PC-3 (cell line): ENCODE measurements at regions not wholly inside any gene's neighbourhood (a gene's known extent, or its start where the extent isn't known, plus 50 kb on each side); places are given as distances from the start of the nearest gene placed in this dataset.

Source experiments
- ATAC-seq: fragments of 200-7000 bp; cut with Tn5 transposase; 2 replicates; pipeline ENCODE4 v1.9.1; 2020; ENCODE audit warnings: mild to moderate bottlenecking, moderate library complexity
- BruUV-seq: library from RNA; stranded (reverse); fragments of 400-500 nt; replicated peaks from 2 replicates; lab custom pipeline; 2021; lab: Mats Ljungman, UMichigan
- CTCF ChIA-PET: fragments of 300-600 bp; sonication (Branson Sonifier 250); formaldehyde crosslinking; loops from one replicate; lab custom pipeline; 2022; ENCODE audit warnings: antibody characterized with exemption; lab: Charles Lee
- POLR2A ChIA-PET: fragments of 300-600 bp; sonication (Branson Sonifier 250); formaldehyde crosslinking; loops from one replicate; lab custom pipeline; 2022; ENCODE audit warnings: antibody characterized with exemption; ENCODE audit not compliant: unreplicated experiment; lab: Charles Lee
- DNase-seq: peaks from one replicate; pipeline ENCODE4 v3.0.0-alpha.2; 2015
- H2AFZ ChIP-seq: fragments of 300-600 bp; sonication (generic); 2 replicates; pipeline ENCODE4 v1.6.0; 2016; ENCODE audit warnings: antibody characterized with exemption, low read length
- H3F3A ChIP-seq: fragments of 300-600 bp; sonication (generic); one replicate; pipeline ENCODE4 v1.6.0; 2017; ENCODE audit warnings: antibody characterized with exemption, low read length, control low read depth, mild to moderate bottlenecking; ENCODE audit not compliant: unreplicated experiment
- H3K27ac ChIP-seq: fragments of 300-600 bp; sonication (generic); 2 replicates; pipeline ENCODE4 v1.5.1; 2016; ENCODE audit warnings: mild to moderate bottlenecking, low read length
- H3K27me3 ChIP-seq: fragments of 300-600 bp; sonication (generic); 2 replicates; pipeline ENCODE4 v1.6.1; 2016; ENCODE audit warnings: low read length, mixed read lengths
- H3K36me3 ChIP-seq: fragments of 300-600 bp; sonication (generic); 2 replicates; pipeline ENCODE4 v1.6.1; 2016; ENCODE audit warnings: low read depth, mixed run types, low read length, mixed read lengths
- H3K4me1 ChIP-seq: fragments of 300-600 bp; sonication (generic); 2 replicates; pipeline ENCODE4 v1.5.1; 2016; ENCODE audit warnings: low read length; ENCODE audit not compliant: insufficient read depth
- H3K4me2 ChIP-seq: fragments of 300-600 bp; sonication (generic); 2 replicates; pipeline ENCODE4 v1.6.0; 2016; ENCODE audit warnings: low read length
- H3K4me3 ChIP-seq: fragments of 300-600 bp; sonication (generic); 2 replicates; pipeline ENCODE4 v1.5.1; 2016; ENCODE audit warnings: mild to moderate bottlenecking, low read length, mixed read lengths
- H3K79me2 ChIP-seq: fragments of 300-600 bp; sonication (generic); 2 replicates; pipeline ENCODE4 v1.6.1; 2017; ENCODE audit warnings: low read length, mixed read lengths
- H3K9ac ChIP-seq: fragments of 300-600 bp; sonication (generic); 2 replicates; pipeline ENCODE4 v1.6.0; 2016; ENCODE audit warnings: mild to moderate bottlenecking, low read length
- H3K9me2 ChIP-seq: fragments of 300-600 bp; sonication (generic); replicated peaks from 2 replicates; pipeline ENCODE4 v1.6.1; 2016; ENCODE audit warnings: mixed run types, low read length, mixed read lengths
- H3K9me3 ChIP-seq: fragments of 300-600 bp; sonication (generic); 2 replicates; pipeline ENCODE4 v1.6.1; 2016; ENCODE audit warnings: low read length, mixed read lengths
- H4K20me1 ChIP-seq: fragments of 300-600 bp; sonication (generic); 2 replicates; pipeline ENCODE4 v1.6.1; 2016; ENCODE audit warnings: low read length, mixed read lengths
- EZH2 ChIP-seq: fragments of 300-600 bp; sonication (generic); IDR thresholded peaks from one replicate; pipeline ENCODE4 v1.6.1; 2017; ENCODE audit warnings: antibody characterized with exemption, mild to moderate bottlenecking, low read length; ENCODE audit not compliant: unreplicated experiment
- EZH2phosphoT487 ChIP-seq: fragments of 300-600 bp; sonication (generic); IDR thresholded peaks from 2 replicates; pipeline ENCODE4 v1.6.1; 2018; ENCODE audit warnings: mild to moderate bottlenecking, antibody characterized with exemption, low read length, borderline replicate concordance
- intact Hi-C: fragments of 100-400 bp; cut with micrococcal nuclease; formaldehyde crosslinking; loops from 2 replicates; pipeline ENCODE4 v1.9.0; 2023
- TF ChIP-seq, protein P1 (sequence below): fragments of 300-600 bp; sonication (generic); conservative IDR thresholded peaks from 2 replicates; pipeline ENCODE4 v1.5.1; 2017; ENCODE audit warnings: antibody characterized with exemption, low read depth, mild to moderate bottlenecking, low read length

GRCh38 chr12:62098132-62098531 lies 162.1 kb upstream of the USP15 start:
- no peak overlapping the region for H3K4me2 ChIP-seq
- no peaks in the 10 kb centered on the region for H3K79me2 ChIP-seq
- H3K9me2 ChIP-seq, result no peaks in the 10 kb centered on the region
- POLR2A ChIA-PET, result no interaction called here
- no peak overlapping the region for H3K4me3 ChIP-seq
- ATAC-seq, result no peak
- no peaks in the 10 kb centered on the region for H3K4me1 ChIP-seq
- H2AFZ ChIP-seq, result no peak overlapping the region
- intact Hi-C loops, result no loop called here
- no peak overlapping the region for H3K9ac ChIP-seq
- no peaks in the 10 kb centered on the region for H3K36me3 ChIP-seq
- no peaks in the 10 kb centered on the region for H4K20me1 ChIP-seq
- H3F3A ChIP-seq, result no peaks in the 10 kb centered on the region
- TF ChIP-seq EZH2 (no peak), EZH2phosphoT487 (no peak)
- TF ChIP-seq, protein P1, sequence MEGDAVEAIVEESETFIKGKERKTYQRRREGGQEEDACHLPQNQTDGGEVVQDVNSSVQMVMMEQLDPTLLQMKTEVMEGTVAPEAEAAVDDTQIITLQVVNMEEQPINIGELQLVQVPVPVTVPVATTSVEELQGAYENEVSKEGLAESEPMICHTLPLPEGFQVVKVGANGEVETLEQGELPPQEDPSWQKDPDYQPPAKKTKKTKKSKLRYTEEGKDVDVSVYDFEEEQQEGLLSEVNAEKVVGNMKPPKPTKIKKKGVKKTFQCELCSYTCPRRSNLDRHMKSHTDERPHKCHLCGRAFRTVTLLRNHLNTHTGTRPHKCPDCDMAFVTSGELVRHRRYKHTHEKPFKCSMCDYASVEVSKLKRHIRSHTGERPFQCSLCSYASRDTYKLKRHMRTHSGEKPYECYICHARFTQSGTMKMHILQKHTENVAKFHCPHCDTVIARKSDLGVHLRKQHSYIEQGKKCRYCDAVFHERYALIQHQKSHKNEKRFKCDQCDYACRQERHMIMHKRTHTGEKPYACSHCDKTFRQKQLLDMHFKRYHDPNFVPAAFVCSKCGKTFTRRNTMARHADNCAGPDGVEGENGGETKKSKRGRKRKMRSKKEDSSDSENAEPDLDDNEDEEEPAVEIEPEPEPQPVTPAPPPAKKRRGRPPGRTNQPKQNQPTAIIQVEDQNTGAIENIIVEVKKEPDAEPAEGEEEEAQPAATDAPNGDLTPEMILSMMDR, result no peak
- H3K27ac ChIP-seq, result no peak overlapping the region
- no peaks in the 10 kb centered on the region for H3K9me3 ChIP-seq
- no TSS peak for BruUV-seq
- peaks cover 14% of the 10 kb centered on the region; the same call in 1 of the 2 replicates for H3K27me3 ChIP-seq
- CTCF ChIA-PET, result no interaction called here
- no peak for DNase-seq

DNA sequence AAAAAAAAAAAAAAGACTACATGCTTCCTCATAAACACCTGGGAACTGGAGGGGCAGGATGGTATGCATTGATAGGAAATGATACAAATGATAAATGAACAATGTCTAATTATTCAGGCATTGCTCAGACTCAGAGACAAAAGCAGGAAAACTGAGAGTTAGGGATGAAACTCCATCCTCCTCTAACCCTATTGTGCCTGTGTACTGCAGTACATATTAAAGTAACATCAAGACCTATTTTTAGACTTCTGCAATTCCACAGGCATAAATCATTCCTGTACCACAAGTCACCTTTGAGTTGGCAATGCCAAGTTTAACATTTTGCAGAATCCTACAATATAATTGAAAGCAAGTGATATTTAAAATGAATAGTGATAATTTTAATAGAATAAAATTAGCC lies 156.5 kb upstream of the USP15 start:
- Histone ChIP-seq H3K9me3 (no peaks in the 10 kb centered on the region), H3F3A (no peaks in the 10 kb centered on the region), H3K9ac (no peak overlapping the region), H3K4me1 (no peaks in the 10 kb centered on the region), H2AFZ (no peak overlapping the region), H3K4me2 (no peak overlapping the region), H4K20me1 (no peaks in the 10 kb centered on the region), H3K79me2 (no peaks in the 10 kb centered on the region), H3K27ac (no peak overlapping the region), H3K9me2 (no peaks in the 10 kb centered on the region), H3K4me3 (no peak overlapping the region), H3K27me3 (peaks cover 36% of the 10 kb centered on the region), H3K36me3 (no peaks in the 10 kb centered on the region)
- intact Hi-C loops, result no loop called here
- no peak for DNase-seq
- no peak for ATAC-seq
- BruUV-seq, result no TSS peak
- TF ChIP-seq EZH2 (no peak), EZH2phosphoT487 (no peak)
- TF ChIP-seq, protein P1, result no peak
- CTCF ChIA-PET, result no interaction called here
- POLR2A ChIA-PET, result no interaction called here

- ATAC-seq (no peak), DNase-seq (no peak)
- Histone ChIP-seq H3K4me3 (no peak overlapping the region), H2AFZ (no peak overlapping the region), H3K9me2 (no peaks in the 10 kb centered on the region), H4K20me1 (no peaks in the 10 kb centered on the region), H3K9ac (no peak overlapping the region), H3K79me2 (no peaks in the 10 kb centered on the region), H3F3A (no peaks in the 10 kb centered on the region), H3K9me3 (no peaks in the 10 kb centered on the region), H3K27me3 (peaks cover 36% of the 10 kb centered on the region), H3K4me2 (no peak overlapping the region), H3K36me3 (no peaks in the 10 kb centered on the region), H3K4me1 (no peaks in the 10 kb centered on the region), H3K27ac (no peak overlapping the region)
- CTCF ChIA-PET, result no interaction called here
- intact Hi-C loops, result no loop called here
- BruUV-seq, result no TSS peak
- TF ChIP-seq EZH2phosphoT487 (no peak), EZH2 (no peak)
- TF ChIP-seq, protein P1, result no peak
- POLR2A ChIA-PET, result no interaction called here
These were observed 153.5 kb upstream of the USP15 start for GRCh38 chr12:62106547-62107185.
